Adrenal gland (tissue), 9 donors: ENCODE measurements at regions not wholly inside any gene's neighbourhood (a gene's known extent, or its start where the extent isn't known, plus 50 kb on each side); places are given as distances from the start of the nearest gene placed in this dataset.

Experiments used
- DNase-seq, 7 donors: peaks; one replicate each; pipeline ENCODE4 v3.0.0-alpha.2; 2019 to 2020
- H3K27ac ChIP-seq, 5 donors: fragments of 200-600 bp; sonication (generic) in 4 of 5; 1 replicate in 3 of 5; 2 replicates in 2 of 5; pipeline versions ENCODE4 v1.5.1 to v1.8.0; 2016 to 2020; ENCODE audit warnings: mild to moderate bottlenecking in 1 of 5
- H3K27me3 ChIP-seq: fragments of 200-600 bp; 2 replicates; pipeline ENCODE4 v1.8.0; 2021
- H3K36me3 ChIP-seq, 2 donors: fragments of 200-600 bp; replicated peaks in 1 of 2; 1 replicate in 1 of 2; 2 replicates in 1 of 2; pipeline versions ENCODE4 v1.5.1 to v1.8.0; 2018 to 2022
- H3K4me1 ChIP-seq, 2 donors: fragments of 200-600 bp; replicated peaks in 1 of 2; 1 replicate in 1 of 2; 2 replicates in 1 of 2; pipeline versions ENCODE4 v1.5.1 to v1.8.0; 2018 to 2021
- H3K4me3 ChIP-seq, 4 donors: fragments of 200-600 bp; sonication (generic) in 3 of 4; one replicate each; pipeline ENCODE4 v1.5.1; 2016 to 2018
- H3K9me3 ChIP-seq, 3 donors: fragments of 200-600 bp; sonication (generic) in 1 of 3; replicated peaks in 1 of 3; 1 replicate in 2 of 3; 2 replicates in 1 of 3; pipeline versions ENCODE4 v1.5.1 to v1.8.0; 2016 to 2021
- POLR2A ChIP-seq, 2 donors: fragments of 450-650 bp; IDR thresholded peaks; one replicate each; pipeline ENCODE4 v1.6.1; 2017; ENCODE audit warnings: antibody characterized with exemption in 2 of 2, mild to moderate bottlenecking in 2 of 2, moderate library complexity in 1 of 2
- WGBS, 4 donors: extraction: QIAGEN DNeasy Blood & Tissue Kit in 2 of 4; methylation state at CpG; one replicate each; pipeline versions ENCODE4 v1.1.5 to v1.1.7; 2013 to 2017; 5-methylcytosine and 5-hydroxymethylcytosine counted together
- intact Hi-C, 2 donors: fragments of 100-400 bp; cut with DNase I; formaldehyde crosslinking; loops; one replicate each; pipeline versions ENCODE4 v1.14.1 to v1.15.0; 2022 to 2023
- TF ChIP-seq, protein P1 (sequence below), 6 experiments: fragments of 450-650 bp in 4 of 6; fragments of 200-600 bp in 2 of 6; sonication (generic) in 1 of 6; IDR thresholded peaks; 1 replicate in 5 of 6; 2 replicates in 1 of 6; pipeline versions ENCODE4 v1.5.1 to v1.8.0; 2016 to 2021; ENCODE audit warnings: antibody characterized with exemption in 6 of 6, mild to moderate bottlenecking in 2 of 6, moderate library complexity in 1 of 6
- donor health status: healthy with polysubstance abuse.
- donor health status: Bipolar disorder and iron deficiency.
- donor health status: DM: yes; HTN: yes; CAD: no.
- donor health status: DM: no; HTN: no; CAD: no.
- donor health status: DM: no; HTN: no; CAD: no.

GRCh38 chr11:39917256-39917655 is 1542.2 kb downstream of the LRRC4C start:
- TF ChIP-seq, protein P1, sequence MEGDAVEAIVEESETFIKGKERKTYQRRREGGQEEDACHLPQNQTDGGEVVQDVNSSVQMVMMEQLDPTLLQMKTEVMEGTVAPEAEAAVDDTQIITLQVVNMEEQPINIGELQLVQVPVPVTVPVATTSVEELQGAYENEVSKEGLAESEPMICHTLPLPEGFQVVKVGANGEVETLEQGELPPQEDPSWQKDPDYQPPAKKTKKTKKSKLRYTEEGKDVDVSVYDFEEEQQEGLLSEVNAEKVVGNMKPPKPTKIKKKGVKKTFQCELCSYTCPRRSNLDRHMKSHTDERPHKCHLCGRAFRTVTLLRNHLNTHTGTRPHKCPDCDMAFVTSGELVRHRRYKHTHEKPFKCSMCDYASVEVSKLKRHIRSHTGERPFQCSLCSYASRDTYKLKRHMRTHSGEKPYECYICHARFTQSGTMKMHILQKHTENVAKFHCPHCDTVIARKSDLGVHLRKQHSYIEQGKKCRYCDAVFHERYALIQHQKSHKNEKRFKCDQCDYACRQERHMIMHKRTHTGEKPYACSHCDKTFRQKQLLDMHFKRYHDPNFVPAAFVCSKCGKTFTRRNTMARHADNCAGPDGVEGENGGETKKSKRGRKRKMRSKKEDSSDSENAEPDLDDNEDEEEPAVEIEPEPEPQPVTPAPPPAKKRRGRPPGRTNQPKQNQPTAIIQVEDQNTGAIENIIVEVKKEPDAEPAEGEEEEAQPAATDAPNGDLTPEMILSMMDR (IDR thresholded peaks at IDR 0.05), result no peak
- no peak for TF ChIP-seq POLR2A (IDR thresholded peaks at IDR 0.05)
- no peak for DNase-seq
- 62 to 87% (median 63%) methylated on average over 3 of the region's 3 CpGs for WGBS, 4 donors
- no peak overlapping the region for H3K27ac ChIP-seq
- no peaks in the 10 kb centered on the region for H3K9me3 ChIP-seq
- no peak overlapping the region for H3K4me3 ChIP-seq
- H3K36me3 ChIP-seq, result no peaks in the 10 kb centered on the region
- intact Hi-C loops, result no loop called here
- H3K27me3 ChIP-seq, result no peaks in the 10 kb centered on the region
- H3K4me1 ChIP-seq, result no peaks in the 10 kb centered on the region

DNA sequence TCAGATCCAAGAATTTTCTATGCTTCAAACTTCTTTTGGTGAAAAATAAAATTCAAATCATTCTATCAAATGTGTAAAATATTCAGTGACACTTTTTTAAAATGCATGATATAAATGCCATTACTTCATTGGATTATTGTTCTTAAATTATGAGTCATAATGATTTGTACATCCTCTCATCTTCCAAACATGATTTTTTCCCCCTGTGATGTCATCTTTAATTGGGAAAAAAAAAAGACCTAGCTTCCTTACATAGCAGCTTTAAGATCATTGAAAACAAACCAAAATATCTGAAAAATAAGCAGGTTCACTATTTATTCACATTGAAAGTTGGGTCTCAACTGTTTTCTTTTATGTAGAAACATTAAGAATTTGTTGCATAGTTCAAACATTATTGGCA is 1549.4 kb downstream of the LRRC4C start:
- Histone ChIP-seq H3K36me3 (no peaks in the 10 kb centered on the region), H3K4me1 (no peaks in the 10 kb centered on the region), H3K27ac (no peak overlapping the region), H3K27me3 (no peaks in the 10 kb centered on the region), H3K4me3 (no peak overlapping the region), H3K9me3 (no peaks in the 10 kb centered on the region)
- intact Hi-C loops, result no loop called here
- no peak for TF ChIP-seq POLR2A (IDR thresholded peaks at IDR 0.05)
- TF ChIP-seq, protein P1 (IDR thresholded peaks at IDR 0.05), result no peak
- no peak for DNase-seq

DNA sequence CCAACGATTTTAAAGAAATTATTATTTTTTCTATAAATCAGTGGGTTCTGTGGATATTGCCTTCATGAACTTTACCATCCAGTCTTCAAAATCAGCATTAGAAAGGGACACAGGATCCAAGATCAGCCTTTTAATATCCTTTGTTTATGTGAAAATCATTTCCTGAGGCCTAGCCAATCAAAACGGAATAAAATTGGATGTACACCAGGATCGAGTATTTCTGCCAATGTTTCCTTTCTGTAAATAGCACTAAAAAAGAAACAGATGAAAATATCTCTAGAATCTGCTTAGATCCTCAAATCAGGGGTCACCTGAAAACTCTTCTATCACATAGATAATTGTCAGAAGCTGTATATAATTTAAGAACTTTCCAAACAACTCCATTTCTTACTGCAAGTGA is 1598.5 kb downstream of the LRRC4C start:
- intact Hi-C loops, result no loop called here

DNA sequence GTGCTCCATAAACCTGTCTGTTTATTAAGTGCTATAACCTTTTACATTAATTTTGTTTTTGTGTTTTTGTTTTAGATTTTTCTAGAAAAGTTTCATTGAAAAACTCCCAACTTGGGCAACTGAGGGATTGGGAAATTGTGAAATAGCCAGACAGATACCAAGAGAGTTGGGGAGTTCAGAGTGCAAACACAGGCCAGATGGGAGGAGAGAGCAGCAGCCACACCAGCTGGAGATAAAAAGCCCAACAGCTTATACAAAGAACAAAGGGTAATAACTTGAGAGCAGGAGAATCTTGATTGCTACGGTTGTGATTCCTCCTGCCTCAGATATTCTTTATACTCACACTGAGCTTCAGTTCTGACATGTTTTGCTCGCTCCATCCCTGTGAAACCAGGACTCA is 1642.2 kb downstream of the LRRC4C start:
- intact Hi-C loops, result no loop called here
- Histone ChIP-seq H3K4me1 (no peaks in the 10 kb centered on the region), H3K36me3 (no peaks in the 10 kb centered on the region), H3K9me3 (no peaks in the 10 kb centered on the region), H3K27ac (no peak overlapping the region), H3K27me3 (no peaks in the 10 kb centered on the region), H3K4me3 (no peak overlapping the region)
- no peak for DNase-seq
- TF ChIP-seq, protein P1 (IDR thresholded peaks at IDR 0.05), result no peak
- no peak for TF ChIP-seq POLR2A (IDR thresholded peaks at IDR 0.05)
- 51 to 61% (median 56%) methylated on average over 2 of the region's 2 CpGs for WGBS, 4 donors

More for the DNA sequence above, 1598.5 kb downstream of the LRRC4C start:
- Histone ChIP-seq H3K4me3 (no peak overlapping the region), H3K27ac (no peak overlapping the region), H3K9me3 (no peaks in the 10 kb centered on the region), H3K27me3 (no peaks in the 10 kb centered on the region), H3K36me3 (no peaks in the 10 kb centered on the region), H3K4me1 (no peaks in the 10 kb centered on the region)
- no peak for DNase-seq
- 55 to 71% (median 66%) methylated on average over 3 of the region's 3 CpGs for WGBS, 4 donors
- TF ChIP-seq, protein P1 (IDR thresholded peaks at IDR 0.05), result no peak
- no peak for TF ChIP-seq POLR2A (IDR thresholded peaks at IDR 0.05)
